ENCODE measurements at regions not wholly inside any gene's neighbourhood (a gene's known extent, or its start where the extent isn't known, plus 50 kb on each side); places are given as distances from the start of the nearest gene placed in this dataset.
"Not testable (repeated sequence)": the region's sequence is repeated elsewhere in the genome, so short reads cannot be mapped to it uniquely, and the experiment has no call there.

- no peak for DNase-seq
- ChIA-PET CTCF (no interaction called here), POLR2A (no interaction called here)
- no peak overlapping the region for H3K4me3 ChIP-seq (ENCODE audit: control insufficient read depth in 1 of 7, extremely low read depth in 1 of 7, insufficient read depth in 4 of 7, low read depth in 2 of 7, low read length in 6 of 7)
- no peak overlapping the region for H3K27ac ChIP-seq (ENCODE audit: insufficient read depth in 1 of 2, low read depth in 1 of 2, low read length in 2 of 2, poor library complexity in 1 of 2, severe bottlenecking in 2 of 2)
- no peaks in the 10 kb centered on the region for H3K36me3 ChIP-seq (ENCODE audit: control insufficient read depth in 4 of 4, insufficient read depth in 4 of 4, low read length in 3 of 4)
- H3K9me3 ChIP-seq (ENCODE audit: control extremely low read depth in 1 of 5, control insufficient read depth in 4 of 5, insufficient read depth in 2 of 5, low read depth in 1 of 5, low read length in 4 of 5) = no peaks in the 10 kb centered on the region
- no peaks in the 10 kb centered on the region for H3K4me1 ChIP-seq (ENCODE audit: control extremely low read depth in 1 of 4, control insufficient read depth in 4 of 4, insufficient read depth in 4 of 4, low read length in 3 of 4)
- H3K27me3 ChIP-seq (replicated peaks in 2 of 5; ENCODE audit: control insufficient read depth in 4 of 5, insufficient read depth in 5 of 5, low read length in 4 of 5) = peaks cover 0 to 3% (median 0%) of the 10 kb centered on the region in 5 experiments
- WGBS (ENCODE audit: insufficient coverage) = 88% methylated on average over 3 of the region's 4 CpGs
These were observed 175.7 kb upstream of the MXRA5 start for GRCh38 chrX:3522101-3522650.

- POLR2A ChIA-PET = interaction anchor here (0.6 kb wide), 1 partner anchor 169 kb away, joined by 3 read pairs; no protein-coding TSS in a partner anchor
- H3K36me3 ChIP-seq (ENCODE audit: control insufficient read depth in 4 of 4, insufficient read depth in 4 of 4, low read length in 3 of 4) = no peaks in the 10 kb centered on the region
- H3K9me3 ChIP-seq (ENCODE audit: control extremely low read depth in 1 of 5, control insufficient read depth in 4 of 5, insufficient read depth in 2 of 5, low read depth in 1 of 5, low read length in 4 of 5) = no peaks in the 10 kb centered on the region
- no peaks in the 10 kb centered on the region for H3K4me1 ChIP-seq (ENCODE audit: control extremely low read depth in 1 of 4, control insufficient read depth in 4 of 4, insufficient read depth in 4 of 4, low read length in 3 of 4)
- H3K27ac ChIP-seq (ENCODE audit: insufficient read depth in 1 of 2, low read depth in 1 of 2, low read length in 2 of 2, poor library complexity in 1 of 2, severe bottlenecking in 2 of 2) = no peak overlapping the region
- peaks cover 0 to 3% (median 0%) of the 10 kb centered on the region in 5 experiments for H3K27me3 ChIP-seq (replicated peaks in 2 of 5; ENCODE audit: control insufficient read depth in 4 of 5, insufficient read depth in 5 of 5, low read length in 4 of 5)
- CTCF ChIA-PET = no interaction called here
- no peak for DNase-seq
- WGBS (ENCODE audit: insufficient coverage) = 88% methylated on average over 3 of the region's 3 CpGs
- no peak overlapping the region for H3K4me3 ChIP-seq (ENCODE audit: control insufficient read depth in 1 of 7, extremely low read depth in 1 of 7, insufficient read depth in 4 of 7, low read depth in 2 of 7, low read length in 6 of 7)
These were observed 174.9 kb upstream of the MXRA5 start for GRCh38 chrX:3521396-3521795.

GRCh38 chrX:3520982-3521381, 174.5 kb upstream of the MXRA5 start:
- no peak overlapping the region for H3K4me3 ChIP-seq (ENCODE audit: control insufficient read depth in 1 of 7, extremely low read depth in 1 of 7, insufficient read depth in 4 of 7, low read depth in 2 of 7, low read length in 6 of 7)
- DNase-seq = no peak

DNA sequence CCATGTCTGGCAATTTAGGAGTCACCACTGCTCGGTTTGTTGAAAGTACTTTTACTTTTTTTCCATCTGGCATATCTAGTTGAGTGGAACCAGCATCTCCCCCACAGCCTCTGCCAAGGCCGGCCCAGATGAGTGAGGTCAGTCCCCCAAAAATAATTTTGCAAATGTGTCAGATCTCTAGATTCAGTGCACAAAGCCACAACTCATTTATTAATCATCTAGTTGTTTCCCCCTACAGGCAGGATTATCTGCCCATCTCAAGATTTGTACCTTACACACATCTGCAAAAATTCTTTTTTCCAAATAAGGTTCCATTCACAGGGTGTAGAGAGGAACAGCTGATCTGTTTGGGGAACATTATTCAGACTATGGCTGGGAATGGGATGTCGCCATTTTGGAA, 174.0 kb upstream of the MXRA5 start:
- Histone ChIP-seq H3K4me1 (ENCODE audit: control extremely low read depth in 1 of 4, control insufficient read depth in 4 of 4, insufficient read depth in 4 of 4, low read length in 3 of 4) (no peaks in the 10 kb centered on the region), H3K27ac (ENCODE audit: insufficient read depth in 1 of 2, low read depth in 1 of 2, low read length in 2 of 2, poor library complexity in 1 of 2, severe bottlenecking in 2 of 2) (no peak overlapping the region), H3K36me3 (ENCODE audit: control insufficient read depth in 4 of 4, insufficient read depth in 4 of 4, low read length in 3 of 4) (no peaks in the 10 kb centered on the region), H3K27me3 (replicated peaks in 2 of 5; ENCODE audit: control insufficient read depth in 4 of 5, insufficient read depth in 5 of 5, low read length in 4 of 5) (peaks cover 0 to 3% (median 0%) of the 10 kb centered on the region in 5 experiments), H3K4me3 (ENCODE audit: control insufficient read depth in 1 of 7, extremely low read depth in 1 of 7, insufficient read depth in 4 of 7, low read depth in 2 of 7, low read length in 6 of 7) (no peak overlapping the region), H3K9me3 (ENCODE audit: control extremely low read depth in 1 of 5, control insufficient read depth in 4 of 5, insufficient read depth in 2 of 5, low read depth in 1 of 5, low read length in 4 of 5) (no peaks in the 10 kb centered on the region)
- 100% methylated on average over 2 of the region's 3 CpGs for WGBS (ENCODE audit: insufficient coverage)
- CTCF ChIA-PET = no interaction called here
- POLR2A ChIA-PET = no interaction called here
- DNase-seq = no peak

More at GRCh38 chrX:3520982-3521381, 174.5 kb upstream of the MXRA5 start:
- H3K4me1 ChIP-seq (ENCODE audit: control extremely low read depth in 1 of 4, control insufficient read depth in 4 of 4, insufficient read depth in 4 of 4, low read length in 3 of 4) = no peaks in the 10 kb centered on the region
- ChIA-PET POLR2A (interaction anchor here (0.6 kb wide), 1 partner anchor 169 kb away, joined by 3 read pairs; no protein-coding TSS in a partner anchor), CTCF (no interaction called here)
- 83% methylated on average over 2 of the region's 3 CpGs for WGBS (ENCODE audit: insufficient coverage)
- no peaks in the 10 kb centered on the region for H3K36me3 ChIP-seq (ENCODE audit: control insufficient read depth in 4 of 4, insufficient read depth in 4 of 4, low read length in 3 of 4)
- no peak overlapping the region for H3K27ac ChIP-seq (ENCODE audit: insufficient read depth in 1 of 2, low read depth in 1 of 2, low read length in 2 of 2, poor library complexity in 1 of 2, severe bottlenecking in 2 of 2)
- peaks cover 0 to 3% (median 0%) of the 10 kb centered on the region in 5 experiments for H3K27me3 ChIP-seq (replicated peaks in 2 of 5; ENCODE audit: control insufficient read depth in 4 of 5, insufficient read depth in 5 of 5, low read length in 4 of 5)
- no peaks in the 10 kb centered on the region for H3K9me3 ChIP-seq (ENCODE audit: control extremely low read depth in 1 of 5, control insufficient read depth in 4 of 5, insufficient read depth in 2 of 5, low read depth in 1 of 5, low read length in 4 of 5)

GRCh38 chrX:3519384-3519783, 172.9 kb upstream of the MXRA5 start:
- H3K4me1 ChIP-seq (ENCODE audit: control extremely low read depth in 1 of 4, control insufficient read depth in 4 of 4, insufficient read depth in 4 of 4, low read length in 3 of 4); H3K36me3 ChIP-seq (ENCODE audit: control insufficient read depth in 4 of 4, insufficient read depth in 4 of 4, low read length in 3 of 4); POLR2A ChIA-PET; H3K27me3 ChIP-seq (replicated peaks in 2 of 5; ENCODE audit: control insufficient read depth in 4 of 5, insufficient read depth in 5 of 5, low read length in 4 of 5); DNase-seq; H3K9me3 ChIP-seq (ENCODE audit: control extremely low read depth in 1 of 5, control insufficient read depth in 4 of 5, insufficient read depth in 2 of 5, low read depth in 1 of 5, low read length in 4 of 5); CTCF ChIA-PET; H3K27ac ChIP-seq (ENCODE audit: insufficient read depth in 1 of 2, low read depth in 1 of 2, low read length in 2 of 2, poor library complexity in 1 of 2, severe bottlenecking in 2 of 2); H3K4me3 ChIP-seq (ENCODE audit: control insufficient read depth in 1 of 7, extremely low read depth in 1 of 7, insufficient read depth in 4 of 7, low read depth in 2 of 7, low read length in 6 of 7): not testable (repeated sequence)
- WGBS (ENCODE audit: insufficient coverage) = 97% methylated on average over 5 of the region's 8 CpGs

DNA sequence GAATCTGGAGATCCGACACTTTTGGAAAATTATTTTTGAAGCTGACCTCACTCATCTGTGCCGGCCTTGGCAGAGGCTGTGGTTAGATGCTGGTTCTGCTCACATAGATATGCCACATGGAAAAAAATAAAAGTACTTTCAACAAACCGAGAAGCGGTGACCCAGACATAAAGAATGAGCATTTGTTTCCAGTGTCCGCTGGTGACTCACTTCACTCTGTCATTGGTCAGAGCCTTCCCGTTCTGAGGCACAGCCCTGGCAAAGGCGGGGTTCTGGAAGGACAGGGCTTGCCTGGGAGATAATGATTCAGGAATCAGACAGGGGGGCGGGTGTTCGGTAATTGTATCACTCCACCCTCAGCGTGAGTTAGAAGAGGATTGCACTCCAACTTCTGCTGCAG, 172.4 kb upstream of the MXRA5 start:
- no peak overlapping the region for H3K4me3 ChIP-seq (ENCODE audit: control insufficient read depth in 1 of 7, extremely low read depth in 1 of 7, insufficient read depth in 4 of 7, low read depth in 2 of 7, low read length in 6 of 7)
- WGBS (ENCODE audit: insufficient coverage) = 88% methylated on average over 7 of the region's 10 CpGs
- no peaks in the 10 kb centered on the region for H3K4me1 ChIP-seq (ENCODE audit: control extremely low read depth in 1 of 4, control insufficient read depth in 4 of 4, insufficient read depth in 4 of 4, low read length in 3 of 4)
- no peaks in the 10 kb centered on the region for H3K36me3 ChIP-seq (ENCODE audit: control insufficient read depth in 4 of 4, insufficient read depth in 4 of 4, low read length in 3 of 4)
- no peak for DNase-seq
- ChIA-PET CTCF (no interaction called here), POLR2A (no interaction called here)
- H3K27ac ChIP-seq (ENCODE audit: insufficient read depth in 1 of 2, low read depth in 1 of 2, low read length in 2 of 2, poor library complexity in 1 of 2, severe bottlenecking in 2 of 2) = no peak overlapping the region
- no peaks in the 10 kb centered on the region for H3K9me3 ChIP-seq (ENCODE audit: control extremely low read depth in 1 of 5, control insufficient read depth in 4 of 5, insufficient read depth in 2 of 5, low read depth in 1 of 5, low read length in 4 of 5)
- peaks cover 0 to 3% (median 0%) of the 10 kb centered on the region in 5 experiments for H3K27me3 ChIP-seq (replicated peaks in 2 of 5; ENCODE audit: control insufficient read depth in 4 of 5, insufficient read depth in 5 of 5, low read length in 4 of 5)

DNA sequence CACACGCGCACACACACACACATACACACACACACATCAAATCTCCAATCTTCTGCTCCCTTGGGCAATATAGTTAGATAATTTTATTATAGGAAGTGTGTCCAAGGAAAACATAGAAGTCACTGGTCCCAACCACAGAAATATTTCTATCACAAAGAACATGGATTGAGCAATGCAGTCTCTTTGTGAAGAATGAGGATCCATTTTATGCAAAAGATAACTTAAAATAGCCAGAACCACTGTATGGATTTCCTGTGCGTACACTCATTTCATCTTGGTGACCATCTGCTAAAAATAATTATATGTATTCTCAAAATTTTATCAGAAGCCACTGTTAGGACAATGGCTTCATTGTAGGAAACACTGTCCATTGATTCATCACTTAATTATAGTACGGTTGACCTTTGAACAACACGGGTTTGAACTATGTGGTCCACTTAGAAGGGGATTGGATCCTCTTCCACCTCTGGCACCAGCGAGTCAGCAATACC, 169.6 kb upstream of the MXRA5 start:
- Histone ChIP-seq H3K4me3 (ENCODE audit: control insufficient read depth in 1 of 7, extremely low read depth in 1 of 7, insufficient read depth in 4 of 7, low read depth in 2 of 7, low read length in 6 of 7) (no peak overlapping the region), H3K36me3 (ENCODE audit: control insufficient read depth in 4 of 4, insufficient read depth in 4 of 4, low read length in 3 of 4) (no peaks in the 10 kb centered on the region), H3K27ac (ENCODE audit: insufficient read depth in 1 of 2, low read depth in 1 of 2, low read length in 2 of 2, poor library complexity in 1 of 2, severe bottlenecking in 2 of 2) (no peak overlapping the region), H3K9me3 (ENCODE audit: control extremely low read depth in 1 of 5, control insufficient read depth in 4 of 5, insufficient read depth in 2 of 5, low read depth in 1 of 5, low read length in 4 of 5) (no peaks in the 10 kb centered on the region), H3K27me3 (replicated peaks in 2 of 5; ENCODE audit: control insufficient read depth in 4 of 5, insufficient read depth in 5 of 5, low read length in 4 of 5) (peaks cover 0 to 3% (median 0%) of the 10 kb centered on the region in 5 experiments), H3K4me1 (ENCODE audit: control extremely low read depth in 1 of 4, control insufficient read depth in 4 of 4, insufficient read depth in 4 of 4, low read length in 3 of 4) (no peaks in the 10 kb centered on the region)
- CTCF ChIA-PET = no interaction called here
- DNase-seq = no peak
- POLR2A ChIA-PET = no interaction called here
- WGBS (ENCODE audit: insufficient coverage) = 93% methylated on average over 2 of the region's 6 CpGs

Measured in common myeloid progenitor, CD34-positive (primary cell).